HepG2 (cell line): ENCODE measurements at regions not wholly inside any gene's neighbourhood (a gene's known extent, or its start where the extent isn't known, plus 50 kb on each side); places are given as distances from the start of the nearest gene placed in this dataset.
A peak's percentile ranks its signal among the peaks of the same experiment; 100 is the strongest.

Source experiments
- ATAC-seq: fragments of 200-7000 bp; cut with Tn5 transposase; 3 replicates; pipeline ENCODE4 v1.9.1; 2020; ENCODE audit warnings: mild to moderate bottlenecking, moderate library complexity
- BruUV-seq: library from RNA; stranded (reverse); fragments of 400-500 nt; replicated peaks from 2 replicates; lab custom pipeline; 2021; lab: Mats Ljungman, UMichigan
- CTCF ChIA-PET: fragments of 300-600 bp; formaldehyde crosslinking; extraction: SDS; loops from one replicate; lab custom pipeline; 2021; ENCODE audit warnings: low total read pairs, inconsistent platforms, low intra/inter-chr PET ratio; lab: Yijun Ruan, JAX
- POLR2A ChIA-PET: fragments of 350-600 bp; sonication (Branson Sonifier 250); formaldehyde crosslinking; loops from one replicate; lab custom pipeline; 2020; ENCODE audit warnings: antibody characterized with exemption, inconsistent platforms; lab: Yijun Ruan, JAX
- DNase-seq: peaks from one replicate; pipeline ENCODE4 v3.0.0-alpha.2; 2015; ENCODE audit warnings: low spot score
- FAIRE-seq: peaks from 3 replicates; lab custom pipeline; 2011; peaks lifted over from hg19 to GRCh38; lab: Jason Lieb, UNC
- H2AFZ ChIP-seq: one replicate; pipeline ENCODE4 v1.6.1; 2011; ENCODE audit warnings: low read length, inconsistent platforms
- H3K27ac ChIP-seq: fragments of 300-600 bp; 3 replicates; pipeline ENCODE4 v1.8.0; 2011; ENCODE audit warnings: mixed run types, mild to moderate bottlenecking, mixed read lengths, low read length, inconsistent platforms; ENCODE audit not compliant: insufficient read depth; ENCODE audit errors: extremely low read length
- H3K27me3 ChIP-seq, 2 experiments: fragments of 200-600 bp in 1 of 2; 2 replicates in 1 of 2; 3 replicates in 1 of 2; pipeline versions ENCODE4 v1.6.0 to v1.8.0; 2011; ENCODE audit warnings: low read length in 2 of 2, mild to moderate bottlenecking in 2 of 2, moderate library complexity in 2 of 2, inconsistent platforms in 1 of 2; ENCODE audit not compliant: insufficient read depth in 2 of 2, control insufficient read depth in 1 of 2
- H3K36me3 ChIP-seq, 2 experiments: fragments of 200-600 bp in 1 of 2; replicated peaks in 1 of 2; 2 replicates in 1 of 2; 3 replicates in 1 of 2; pipeline versions ENCODE4 v1.5.1 to v1.8.0; 2011; ENCODE audit warnings: low read length in 2 of 2, inconsistent platforms in 1 of 2; ENCODE audit not compliant: insufficient read depth in 2 of 2, control insufficient read depth in 1 of 2
- H3K4me1 ChIP-seq: 2 replicates; pipeline ENCODE4 v1.5.1; 2012; ENCODE audit warnings: low read length, inconsistent platforms; ENCODE audit not compliant: insufficient read depth
- H3K4me2 ChIP-seq: 2 replicates; pipeline ENCODE4 v1.6.0; 2011; ENCODE audit warnings: low read depth, low read length, inconsistent platforms
- H3K4me3 ChIP-seq, 3 experiments: fragments of 200-600 bp in 1 of 3; sonication (generic), shearing (Covaris generic) in 1 of 3; replicated peaks in 1 of 3; 2 replicates each; pipeline ENCODE4 v1.5.1; 2011 to 2016; ENCODE audit warnings: low read length in 3 of 3, inconsistent platforms in 2 of 3, low read depth in 2 of 3, mild to moderate bottlenecking in 2 of 3, control low read depth in 1 of 3, mixed read lengths in 1 of 3; ENCODE audit not compliant: insufficient read depth in 1 of 3
- H3K79me2 ChIP-seq: one replicate; pipeline ENCODE4 v1.6.1; 2011; ENCODE audit warnings: low read length, inconsistent platforms; ENCODE audit not compliant: insufficient read depth
- H3K9ac ChIP-seq: 2 replicates; pipeline ENCODE4 v1.6.0; 2011; ENCODE audit warnings: mild to moderate bottlenecking, low read depth, low read length, inconsistent platforms; ENCODE audit not compliant: insufficient read depth
- H3K9me3 ChIP-seq: 2 replicates; pipeline ENCODE4 v1.5.1; 2012; ENCODE audit warnings: mild to moderate bottlenecking, low read length
- H4K20me1 ChIP-seq: 2 replicates; pipeline ENCODE4 v1.6.0; 2011; ENCODE audit warnings: inconsistent platforms, mild to moderate bottlenecking, low read length, moderate library complexity; ENCODE audit not compliant: insufficient read depth
- CBX1 ChIP-seq: IDR thresholded peaks from one replicate; pipeline ENCODE4 v1.6.1; 2016; ENCODE audit warnings: antibody characterized with exemption, low read depth
- CHD4 ChIP-seq: fragments of 200-600 bp; sonication (generic); IDR thresholded peaks from 2 replicates; pipeline ENCODE4 v1.7.0; 2017; ENCODE audit warnings: mild to moderate bottlenecking, low read length, borderline replicate concordance
- KDM1A ChIP-seq: IDR thresholded peaks from 2 replicates; pipeline ENCODE4 v1.6.1; 2016; ENCODE audit warnings: missing compliant biosample characterization
- MBD4 ChIP-seq: IDR thresholded peaks from 2 replicates; pipeline ENCODE4 v1.6.1; 2012; ENCODE audit warnings: low read length, inconsistent platforms, borderline replicate concordance
- RCOR2 ChIP-seq: IDR thresholded peaks from 2 replicates; pipeline ENCODE4 v1.6.1; 2016; ENCODE audit warnings: missing biosample characterization, missing genetic modification reagents
- U2AF1 ChIP-seq: fragments of 200-400 bp; formaldehyde crosslinking; optimal IDR thresholded peaks from 2 replicates; pipeline ENCODE3; 2017; ENCODE audit warnings: mild to moderate bottlenecking, low read depth, low read length
- ZMYM3 ChIP-seq: sonication (generic); formaldehyde crosslinking; IDR thresholded peaks from 2 replicates; pipeline ENCODE4 v1.5.1; 2020; ENCODE audit warnings: mild to moderate bottlenecking, missing genetic modification reagents
- ZNF121 ChIP-seq: sonication (generic); formaldehyde crosslinking; IDR thresholded peaks from 2 replicates; pipeline ENCODE4 v1.5.0; 2020; ENCODE audit warnings: mild to moderate bottlenecking, missing genetic modification reagents
- ZNF605 ChIP-seq: sonication (generic); formaldehyde crosslinking; IDR thresholded peaks from 2 replicates; pipeline ENCODE4 v1.8.0; 2022; ENCODE audit warnings: mild to moderate bottlenecking, missing genetic modification reagents
- ZNF629 ChIP-seq: sonication (generic); formaldehyde crosslinking; conservative IDR thresholded peaks from 2 replicates; pipeline ENCODE4 v1.5.0; 2020; ENCODE audit warnings: missing genetic modification reagents
- ZSCAN25 ChIP-seq: sonication (generic); formaldehyde crosslinking; IDR thresholded peaks from 2 replicates; pipeline ENCODE4 v1.8.0; 2022; ENCODE audit warnings: mild to moderate bottlenecking, missing genetic modification reagents
- WGBS: methylation state at CpG from one replicate; pipeline ENCODE4 v1.1.6; 2017; ENCODE audit warnings: low lambda C conversion rate; 5-methylcytosine and 5-hydroxymethylcytosine counted together
- in situ Hi-C: cut with HindIII; loops from 2 replicates; pipeline ENCODE4 v1.10.0; 2017; ENCODE audit warnings: low pct_unique_long_range_greater_than_20kb; ENCODE audit not compliant: extremely low pct_ligation_motif_present
- intact Hi-C: fragments of 100-400 bp; cut with micrococcal nuclease; formaldehyde crosslinking; loops from one replicate; pipeline ENCODE4 v1.10.0; 2022; ENCODE audit not compliant: unreplicated experiment
- TF ChIP-seq, protein P1 (sequence below): sonication (generic); formaldehyde crosslinking; IDR thresholded peaks from 2 replicates; pipeline ENCODE4 v1.4.0; 2020; ENCODE audit warnings: missing genetic modification reagents
- TF ChIP-seq, protein P2 (sequence below): sonication (generic); formaldehyde crosslinking; IDR thresholded peaks from 2 replicates; pipeline ENCODE4 v1.4.0; 2020; ENCODE audit warnings: missing genetic modification reagents, borderline replicate concordance

DNA sequence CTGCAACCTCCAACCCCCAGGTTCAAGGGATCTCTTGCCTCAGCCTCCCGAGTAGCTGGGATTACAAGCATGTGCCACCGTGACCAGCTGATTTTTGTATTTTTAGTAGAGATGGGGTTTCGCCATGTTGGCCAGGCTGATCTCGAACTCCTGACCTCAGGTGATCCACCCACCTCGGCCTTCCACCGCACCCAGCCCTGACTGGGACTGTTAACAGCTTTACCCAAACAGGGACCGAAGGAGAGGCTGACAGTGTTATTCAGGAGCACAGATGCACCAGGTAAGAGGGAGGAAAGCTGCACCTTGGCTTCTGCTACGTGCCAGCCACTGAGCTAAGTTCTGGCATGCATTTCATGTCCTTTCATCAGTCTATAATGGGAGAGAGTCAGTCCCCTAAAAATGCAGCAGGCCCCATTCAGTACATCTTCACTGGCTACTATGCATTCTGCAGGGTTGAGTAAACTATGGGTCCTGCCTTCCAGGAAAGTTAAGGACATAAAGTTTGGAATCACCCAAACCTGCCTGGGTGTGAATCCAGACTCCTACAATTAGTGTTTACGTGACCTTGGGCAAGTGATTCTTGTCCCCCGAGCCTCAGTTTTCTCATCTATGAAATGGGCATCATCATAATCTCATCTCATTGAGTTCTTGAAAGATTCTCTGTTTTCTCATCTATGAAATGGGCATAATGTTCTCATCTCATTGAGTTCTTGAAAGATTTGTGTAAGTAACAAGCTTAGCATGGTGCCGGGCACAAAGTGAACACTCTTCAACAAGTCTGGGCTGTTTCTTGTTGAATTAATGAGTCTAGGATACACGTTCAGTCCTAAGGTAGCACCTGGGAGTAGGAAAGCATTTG is 82.2 kb downstream of the CPN2 start:
- Histone ChIP-seq H3K4me1 (peaks cover 64% of the 10 kb centered on the region), H4K20me1 (no peaks in the 10 kb centered on the region), H3K79me2 (no peaks in the 10 kb centered on the region), H3K4me2 (peak overlapping the region; percentile 10; the same call in 1 of the 2 replicates), H3K36me3 (no peaks in the 10 kb centered on the region), H2AFZ (no peak overlapping the region), H3K9ac (no peak overlapping the region)
- intact Hi-C loops = no loop called here
- POLR2A ChIA-PET = interaction anchor here (0.7 kb wide), 1 partner anchor 20 kb away, joined by 5 read pairs; no protein-coding TSS in a partner anchor
- TF ChIP-seq, protein P1, sequence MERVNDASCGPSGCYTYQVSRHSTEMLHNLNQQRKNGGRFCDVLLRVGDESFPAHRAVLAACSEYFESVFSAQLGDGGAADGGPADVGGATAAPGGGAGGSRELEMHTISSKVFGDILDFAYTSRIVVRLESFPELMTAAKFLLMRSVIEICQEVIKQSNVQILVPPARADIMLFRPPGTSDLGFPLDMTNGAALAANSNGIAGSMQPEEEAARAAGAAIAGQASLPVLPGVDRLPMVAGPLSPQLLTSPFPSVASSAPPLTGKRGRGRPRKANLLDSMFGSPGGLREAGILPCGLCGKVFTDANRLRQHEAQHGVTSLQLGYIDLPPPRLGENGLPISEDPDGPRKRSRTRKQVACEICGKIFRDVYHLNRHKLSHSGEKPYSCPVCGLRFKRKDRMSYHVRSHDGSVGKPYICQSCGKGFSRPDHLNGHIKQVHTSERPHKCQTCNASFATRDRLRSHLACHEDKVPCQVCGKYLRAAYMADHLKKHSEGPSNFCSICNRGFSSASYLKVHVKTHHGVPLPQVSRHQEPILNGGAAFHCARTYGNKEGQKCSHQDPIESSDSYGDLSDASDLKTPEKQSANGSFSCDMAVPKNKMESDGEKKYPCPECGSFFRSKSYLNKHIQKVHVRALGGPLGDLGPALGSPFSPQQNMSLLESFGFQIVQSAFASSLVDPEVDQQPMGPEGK (CRISPR knock-in tag) = no peak
- TF ChIP-seq ZNF605 (CRISPR knock-in tag) (no peak), RCOR2 (CRISPR knock-in tag) (peak; percentile 68; the same call in 1 of the 2 replicates), ZNF121 (CRISPR knock-in tag) (0 out of 2 replicates have a peak, but pooled peaks have one; percentile 40), MBD4 (no peak), ZNF629 (peak; percentile 97), ZMYM3 (CRISPR knock-in tag) (peak; percentile 74), CBX1 (no peak), CHD4 (peak; percentile 70; the same call in 1 of the 2 replicates), U2AF1 (no peak), ZSCAN25 (no peak), KDM1A (peak; percentile 92)
- TF ChIP-seq, protein P2, sequence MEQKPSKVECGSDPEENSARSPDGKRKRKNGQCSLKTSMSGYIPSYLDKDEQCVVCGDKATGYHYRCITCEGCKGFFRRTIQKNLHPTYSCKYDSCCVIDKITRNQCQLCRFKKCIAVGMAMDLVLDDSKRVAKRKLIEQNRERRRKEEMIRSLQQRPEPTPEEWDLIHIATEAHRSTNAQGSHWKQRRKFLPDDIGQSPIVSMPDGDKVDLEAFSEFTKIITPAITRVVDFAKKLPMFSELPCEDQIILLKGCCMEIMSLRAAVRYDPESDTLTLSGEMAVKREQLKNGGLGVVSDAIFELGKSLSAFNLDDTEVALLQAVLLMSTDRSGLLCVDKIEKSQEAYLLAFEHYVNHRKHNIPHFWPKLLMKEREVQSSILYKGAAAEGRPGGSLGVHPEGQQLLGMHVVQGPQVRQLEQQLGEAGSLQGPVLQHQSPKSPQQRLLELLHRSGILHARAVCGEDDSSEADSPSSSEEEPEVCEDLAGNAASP = no peak
- TF ChIP-seq, all 625 proteins: peak for 6
- FAIRE-seq (no peak), ATAC-seq (no peak), DNase-seq (no peak)
- no peak overlapping the region for H3K27ac ChIP-seq
- no peak overlapping the region for H3K4me3 ChIP-seq
- no TSS peak for BruUV-seq
- H3K27me3 ChIP-seq = peaks cover 0 to 13% of the 10 kb centered on the region in 2 experiments; a peak in 1 of 5 replicates
- CTCF ChIA-PET = no interaction called here
- WGBS = 47% methylated on average over 12 of the region's 12 CpGs
- in situ Hi-C loops = no loop called here
- H3K9me3 ChIP-seq = no peaks in the 10 kb centered on the region
